DND-41 (cell line): ENCODE measurements at regions not wholly inside any gene's neighbourhood (a gene's known extent, or its start where the extent isn't known, plus 50 kb on each side); places are given as distances from the start of the nearest gene placed in this dataset.
"Not testable (repeated sequence)": the region's sequence is repeated elsewhere in the genome, so short reads cannot be mapped to it uniquely, and the experiment has no call there.

ENCODE experiments used
- ATAC-seq: fragments of 200-7000 bp; cut with Tn5 transposase; 3 replicates; pipeline ENCODE4 v1.9.1; 2021; ENCODE audit warnings: low read depth; ENCODE audit not compliant: insufficient read depth
- DNase-seq: peaks from one replicate; pipeline ENCODE4 v3.0.0-alpha.2; 2020
- H2AFZ ChIP-seq: 2 replicates; pipeline ENCODE4 v1.6.0; 2012; ENCODE audit warnings: low read depth, low read length
- H3K27ac ChIP-seq: 2 replicates; pipeline ENCODE4 v1.5.1; 2012; ENCODE audit warnings: low read length, inconsistent platforms
- H3K27me3 ChIP-seq: fragments of 200-600 bp; sonication (generic); 2 replicates; pipeline ENCODE4 v1.6.0; 2012; ENCODE audit warnings: low read length, mild to moderate bottlenecking, inconsistent platforms; ENCODE audit not compliant: insufficient read depth, poor library complexity
- H3K36me3 ChIP-seq: 2 replicates; pipeline ENCODE4 v1.5.1; 2012; ENCODE audit warnings: low read length, inconsistent platforms; ENCODE audit not compliant: insufficient read depth
- H3K4me1 ChIP-seq: 2 replicates; pipeline ENCODE4 v1.5.1; 2012; ENCODE audit warnings: mild to moderate bottlenecking, low read length; ENCODE audit not compliant: insufficient read depth
- H3K4me2 ChIP-seq: 2 replicates; pipeline ENCODE4 v1.6.0; 2012; ENCODE audit warnings: mild to moderate bottlenecking, moderate library complexity, low read length, inconsistent platforms; ENCODE audit not compliant: insufficient read depth
- H3K4me3 ChIP-seq, 2 experiments: fragments of 200-600 bp in 1 of 2; shearing (Covaris generic) in 1 of 2; 2 replicates each; pipeline ENCODE4 v1.5.1; 2012 to 2016; ENCODE audit warnings: inconsistent platforms in 2 of 2, low read length in 2 of 2, mild to moderate bottlenecking in 2 of 2, low read depth in 1 of 2, moderate library complexity in 1 of 2
- H3K79me2 ChIP-seq: 2 replicates; pipeline ENCODE4 v1.6.0; 2012; ENCODE audit warnings: low read length, inconsistent platforms; ENCODE audit not compliant: insufficient read depth
- H3K9ac ChIP-seq: 2 replicates; pipeline ENCODE4 v1.6.0; 2012; ENCODE audit warnings: low read depth, mild to moderate bottlenecking, inconsistent platforms, low read length, moderate library complexity
- H3K9me3 ChIP-seq: 2 replicates; pipeline ENCODE4 v1.5.1; 2012; ENCODE audit warnings: low read length, moderate library complexity, mild to moderate bottlenecking, inconsistent platforms; ENCODE audit not compliant: insufficient read depth, severe bottlenecking
- H4K20me1 ChIP-seq: 2 replicates; pipeline ENCODE4 v1.6.0; 2012; ENCODE audit warnings: low read length; ENCODE audit not compliant: insufficient read depth
- CTCF ChIP-seq: IDR thresholded peaks from 2 replicates; pipeline ENCODE4 v1.5.1; 2012; ENCODE audit warnings: borderline replicate concordance, low read length, moderate library complexity, mild to moderate bottlenecking; ENCODE audit not compliant: poor library complexity, severe bottlenecking; ENCODE audit errors: extremely low read depth
- EZH2 ChIP-seq: IDR thresholded peaks from 3 replicates; pipeline ENCODE4 v1.6.1; 2012; ENCODE audit warnings: borderline replicate concordance, low read depth, mild to moderate bottlenecking, moderate library complexity, low read length, inconsistent platforms; ENCODE audit not compliant: severe bottlenecking

- H3K36me3 ChIP-seq, result no peaks in the 10 kb centered on the region
- no peak overlapping the region for H2AFZ ChIP-seq
- H4K20me1 ChIP-seq, result no peaks in the 10 kb centered on the region
- H3K9me3 ChIP-seq, result peaks cover 8% of the 10 kb centered on the region
- no peak for ATAC-seq
- H3K79me2 ChIP-seq, result no peaks in the 10 kb centered on the region
- no peaks in the 10 kb centered on the region for H3K4me1 ChIP-seq
- H3K4me3 ChIP-seq, result no peak overlapping the region
- TF ChIP-seq EZH2 (no peak), CTCF (no peak)
- H3K9ac ChIP-seq, result no peak overlapping the region
- H3K27ac ChIP-seq, result no peak overlapping the region
- DNase-seq, result no peak
- H3K27me3 ChIP-seq, result no peaks in the 10 kb centered on the region
- H3K4me2 ChIP-seq, result no peak overlapping the region
These were observed 93.2 kb downstream of the ZNF680 start for GRCh38 chr7:64469673-64470072.

DNA sequence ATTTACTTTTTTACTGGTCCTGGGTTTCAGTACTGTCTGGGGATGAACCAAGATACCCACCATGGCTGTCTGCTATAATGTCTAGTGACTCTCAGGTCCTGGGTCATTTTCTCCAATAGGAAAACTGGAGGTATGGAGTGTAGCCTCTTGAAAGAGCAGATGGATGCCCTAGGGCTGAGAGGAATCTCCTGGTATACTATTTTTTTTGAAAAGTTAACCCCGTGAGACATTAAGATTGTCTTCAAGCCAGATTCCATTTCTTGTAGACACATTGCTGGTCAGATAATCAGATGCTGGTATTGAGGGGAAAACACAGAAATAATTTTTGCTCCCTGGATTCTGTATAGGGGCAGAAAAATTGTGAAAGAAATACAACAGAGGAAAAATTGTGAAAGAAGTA is 97.3 kb downstream of the ZNF680 start:
- no peak for ATAC-seq
- H2AFZ ChIP-seq, result no peak overlapping the region
- no peak for DNase-seq

GRCh38 chr7:64463636-64464375 is 99.1 kb downstream of the ZNF680 start:
- Histone ChIP-seq H3K36me3 (no peaks in the 10 kb centered on the region), H3K4me3 (no peak overlapping the region), H3K27ac (no peak overlapping the region), H3K79me2 (no peaks in the 10 kb centered on the region), H4K20me1 (no peaks in the 10 kb centered on the region), H3K4me2 (no peak overlapping the region), H3K27me3 (no peaks in the 10 kb centered on the region), H3K4me1 (no peaks in the 10 kb centered on the region), H2AFZ (no peak overlapping the region), H3K9ac (no peak overlapping the region), H3K9me3 (no peaks in the 10 kb centered on the region)
- ATAC-seq, result no peak
- TF ChIP-seq CTCF (no peak), EZH2 (no peak)
- no peak for DNase-seq

More for the DNA sequence above, 97.3 kb downstream of the ZNF680 start:
- no peaks in the 10 kb centered on the region for H4K20me1 ChIP-seq
- H3K4me2 ChIP-seq, result no peak overlapping the region
- no peak overlapping the region for H3K9ac ChIP-seq
- H3K36me3 ChIP-seq, result no peaks in the 10 kb centered on the region
- no peaks in the 10 kb centered on the region for H3K79me2 ChIP-seq
- no peaks in the 10 kb centered on the region for H3K4me1 ChIP-seq
- no peak overlapping the region for H3K4me3 ChIP-seq
- no peak for TF ChIP-seq CTCF
- TF ChIP-seq EZH2, result no peak
- no peak overlapping the region for H3K27ac ChIP-seq
- no peaks in the 10 kb centered on the region for H3K27me3 ChIP-seq
- peaks cover 8% of the 10 kb centered on the region for H3K9me3 ChIP-seq

DNA sequence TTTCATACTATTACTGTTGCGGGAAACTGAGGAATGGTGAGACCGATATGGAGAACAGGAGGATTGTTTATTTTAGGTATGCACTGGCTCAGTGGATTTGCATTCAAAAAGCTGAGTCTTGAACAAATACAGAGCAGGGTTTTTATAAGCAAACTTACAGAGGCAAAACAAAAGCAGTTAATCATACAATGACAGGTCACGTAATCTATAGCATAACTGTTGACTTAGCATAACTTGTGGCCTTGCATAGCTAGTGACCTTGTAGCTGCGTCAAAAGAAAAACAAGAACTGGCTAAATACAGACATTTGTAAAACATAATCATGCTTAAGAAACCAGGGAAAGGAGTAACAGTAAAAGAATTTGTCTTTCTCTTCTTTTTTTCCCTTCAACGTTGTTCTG is 103.0 kb downstream of the ZNF680 start:
- H3K9ac ChIP-seq, H3K9me3 ChIP-seq, H4K20me1 ChIP-seq, H3K36me3 ChIP-seq, H3K4me1 ChIP-seq, H3K4me2 ChIP-seq, H2AFZ ChIP-seq, DNase-seq, H3K27me3 ChIP-seq, H3K79me2 ChIP-seq, H3K27ac ChIP-seq, H3K4me3 ChIP-seq, ATAC-seq: not testable (repeated sequence)
